Activated CD4-positive, alpha-beta T cell treated with anti-CD3 and anti-CD28 coated beads for 1 hour (primary cell): ENCODE measurements at regions not wholly inside any gene's neighbourhood (a gene's known extent, or its start where the extent isn't known, plus 50 kb on each side); places are given as distances from the start of the nearest gene placed in this dataset.

Experiments
- DNase-seq: peaks from one replicate; pipeline ENCODE4 v3.0.0-alpha.2; 2020

- DNase-seq, result peak; percentile 65
These were observed 50.0 kb upstream of the SLC19A1 start for GRCh38 chr21:45592208-45592619.

GRCh38 chr21:45592626-45593134 is 50.4 kb upstream of the SLC19A1 start:
- no peak for DNase-seq

- DNase-seq, result no peak
These were observed 50.1 kb upstream of the PCBP3 start for GRCh38 chr21:45593162-45594022.
